ENCODE measurements at regions not wholly inside any gene's neighbourhood (a gene's known extent, or its start where the extent isn't known, plus 50 kb on each side); places are given as distances from the start of the nearest gene placed in this dataset.

GRCh38 chr6:37109714-37110499 is 60.0 kb upstream of the PIM1 start:
- TF ChIP-seq CTCF (IDR thresholded peaks at IDR 0.05) (no peak), REST (IDR thresholded peaks at IDR 0.05; ENCODE audit: insufficient read depth in 1 of 2, low read depth in 2 of 2, low read length in 1 of 2) (no peak), POLR2AphosphoS5 (IDR thresholded peaks at IDR 0.05; ENCODE audit: low read depth, low read length) (no peak)

All from Panc1 (cell line).